ENCODE measurements at regions not wholly inside any gene's neighbourhood (a gene's known extent, or its start where the extent isn't known, plus 50 kb on each side); places are given as distances from the start of the nearest gene placed in this dataset.

DNA sequence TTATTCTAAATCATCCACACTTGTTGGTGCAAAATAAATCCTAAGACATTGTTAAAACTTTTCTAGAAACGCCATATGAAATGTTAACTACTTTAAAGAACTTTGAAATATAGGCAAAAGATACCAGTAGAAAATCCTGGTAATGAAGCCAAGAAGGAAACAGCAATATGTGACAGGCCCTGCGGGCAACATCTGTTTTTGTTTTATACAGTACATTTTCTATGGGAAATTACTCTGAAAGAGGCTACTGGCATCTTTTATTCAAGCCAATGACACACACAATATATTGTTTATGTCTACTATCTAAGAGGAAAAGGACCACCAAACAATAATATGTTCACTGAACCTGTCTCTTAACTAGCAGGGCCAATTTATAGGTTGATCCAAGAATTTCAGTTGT lies 829.7 kb downstream of the PCDH17 start:
- TF ChIP-seq, protein P1, sequence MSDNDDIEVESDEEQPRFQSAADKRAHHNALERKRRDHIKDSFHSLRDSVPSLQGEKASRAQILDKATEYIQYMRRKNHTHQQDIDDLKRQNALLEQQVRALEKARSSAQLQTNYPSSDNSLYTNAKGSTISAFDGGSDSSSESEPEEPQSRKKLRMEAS (IDR thresholded peaks at IDR 0.05; ENCODE audit: low read depth, low read length), result no peak
- RAD21 ChIA-PET (ENCODE audit: unreplicated experiment), result no interaction called here
- POLR2A ChIA-PET, result no interaction called here

DNA sequence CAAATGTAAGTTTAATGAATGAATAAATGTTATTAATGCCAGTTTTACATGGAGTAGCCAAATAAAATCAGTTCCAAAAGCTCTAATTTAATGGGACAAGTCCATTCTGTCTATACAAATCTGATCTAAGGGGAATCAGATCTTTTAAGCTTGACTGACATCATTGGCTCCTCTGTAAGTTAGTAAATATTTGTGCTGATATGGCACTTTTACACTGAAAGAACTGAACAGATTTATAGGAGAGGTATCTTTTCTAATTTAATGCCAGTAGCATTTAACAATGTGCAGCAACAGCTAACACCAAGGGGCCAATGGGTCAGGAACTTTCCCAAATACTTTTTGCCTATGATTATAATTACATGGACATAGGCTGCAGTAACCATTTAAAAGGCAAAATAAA lies 832.3 kb downstream of the PCDH17 start:
- no peak for ATAC-seq
- BruUV-seq (replicated peaks), result no TSS peak
- ChIA-PET CTCF (no interaction called here), RAD21 (ENCODE audit: unreplicated experiment) (no interaction called here), POLR2A (interaction anchor here (0.6 kb wide), 1 partner anchor 190 kb away, joined by 3 read pairs; no protein-coding TSS in a partner anchor), SMC1A (ENCODE audit: uncharacterized antibody, unreplicated experiment) (no interaction called here)
- intact Hi-C loops (cut with micrococcal nuclease; ENCODE audit: unreplicated experiment) (no loop called here), in situ Hi-C loops (cut with MboI) (no loop called here)
- Histone ChIP-seq H3K4me1 (ENCODE audit: control insufficient read depth, insufficient read depth, low read length) (no peaks in the 10 kb centered on the region), H3K9me3 (replicated peaks; ENCODE audit: control insufficient read depth, insufficient read depth, low read length) (no peaks in the 10 kb centered on the region), H3K27me3 (replicated peaks in 1 of 2; ENCODE audit: control insufficient read depth in 2 of 2, insufficient read depth in 2 of 2, low read length in 1 of 2) (no peaks in the 10 kb centered on the region), H3K27ac (ENCODE audit: control insufficient read depth, insufficient read depth) (no peak overlapping the region), H3K4me3 (no peak overlapping the region), H2AFZ (ENCODE audit: control insufficient read depth, low read depth, low read length) (no peak overlapping the region), H4K20me1 (ENCODE audit: control insufficient read depth, insufficient read depth) (no peaks in the 10 kb centered on the region), H3K36me3 (ENCODE audit: control insufficient read depth in 2 of 2, insufficient read depth in 2 of 2, low read length in 1 of 2) (no peaks in the 10 kb centered on the region), H3K79me2 (ENCODE audit: control insufficient read depth, insufficient read depth, low read length) (no peaks in the 10 kb centered on the region), H3K9ac (ENCODE audit: control insufficient read depth, insufficient read depth, low read length) (no peak overlapping the region), H3K4me2 (ENCODE audit: control insufficient read depth, insufficient read depth) (no peak overlapping the region)
- FAIRE-seq, result no peak
- no peak for DNase-seq (ENCODE audit: low read depth, low spot score)
- TF ChIP-seq, protein P2, sequence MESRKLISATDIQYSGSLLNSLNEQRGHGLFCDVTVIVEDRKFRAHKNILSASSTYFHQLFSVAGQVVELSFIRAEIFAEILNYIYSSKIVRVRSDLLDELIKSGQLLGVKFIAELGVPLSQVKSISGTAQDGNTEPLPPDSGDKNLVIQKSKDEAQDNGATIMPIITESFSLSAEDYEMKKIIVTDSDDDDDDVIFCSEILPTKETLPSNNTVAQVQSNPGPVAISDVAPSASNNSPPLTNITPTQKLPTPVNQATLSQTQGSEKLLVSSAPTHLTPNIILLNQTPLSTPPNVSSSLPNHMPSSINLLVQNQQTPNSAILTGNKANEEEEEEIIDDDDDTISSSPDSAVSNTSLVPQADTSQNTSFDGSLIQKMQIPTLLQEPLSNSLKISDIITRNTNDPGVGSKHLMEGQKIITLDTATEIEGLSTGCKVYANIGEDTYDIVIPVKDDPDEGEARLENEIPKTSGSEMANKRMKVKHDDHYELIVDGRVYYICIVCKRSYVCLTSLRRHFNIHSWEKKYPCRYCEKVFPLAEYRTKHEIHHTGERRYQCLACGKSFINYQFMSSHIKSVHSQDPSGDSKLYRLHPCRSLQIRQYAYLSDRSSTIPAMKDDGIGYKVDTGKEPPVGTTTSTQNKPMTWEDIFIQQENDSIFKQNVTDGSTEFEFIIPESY (IDR thresholded peaks at IDR 0.05), result no peak
- TF ChIP-seq ZNF207 (IDR thresholded peaks at IDR 0.05; ENCODE audit: borderline replicate concordance) (no peak), ESRRA (IDR thresholded peaks at IDR 0.05; ENCODE audit: low read length) (no peak), TARDBP (IDR thresholded peaks at IDR 0.05; ENCODE audit: borderline replicate concordance) (no peak), ZNF622 (IDR thresholded peaks at IDR 0.05) (no peak), YBX1 (IDR thresholded peaks at IDR 0.05) (no peak), HDAC2 (IDR thresholded peaks at IDR 0.05) (no peak), BACH1 (IDR thresholded peaks at IDR 0.05; ENCODE audit: borderline replicate concordance) (no peak), RBBP5 (conservative IDR thresholded peaks at IDR 0.05) (no peak), POLR2AphosphoS2 (IDR thresholded peaks at IDR 0.05; ENCODE audit: low read depth, low read length) (no peak), NR2C1 (IDR thresholded peaks at IDR 0.05) (no peak), PML (IDR thresholded peaks at IDR 0.05; ENCODE audit: low read length) (no peak), LARP7 (IDR thresholded peaks at IDR 0.05) (no peak)
- TF ChIP-seq, protein P3, sequence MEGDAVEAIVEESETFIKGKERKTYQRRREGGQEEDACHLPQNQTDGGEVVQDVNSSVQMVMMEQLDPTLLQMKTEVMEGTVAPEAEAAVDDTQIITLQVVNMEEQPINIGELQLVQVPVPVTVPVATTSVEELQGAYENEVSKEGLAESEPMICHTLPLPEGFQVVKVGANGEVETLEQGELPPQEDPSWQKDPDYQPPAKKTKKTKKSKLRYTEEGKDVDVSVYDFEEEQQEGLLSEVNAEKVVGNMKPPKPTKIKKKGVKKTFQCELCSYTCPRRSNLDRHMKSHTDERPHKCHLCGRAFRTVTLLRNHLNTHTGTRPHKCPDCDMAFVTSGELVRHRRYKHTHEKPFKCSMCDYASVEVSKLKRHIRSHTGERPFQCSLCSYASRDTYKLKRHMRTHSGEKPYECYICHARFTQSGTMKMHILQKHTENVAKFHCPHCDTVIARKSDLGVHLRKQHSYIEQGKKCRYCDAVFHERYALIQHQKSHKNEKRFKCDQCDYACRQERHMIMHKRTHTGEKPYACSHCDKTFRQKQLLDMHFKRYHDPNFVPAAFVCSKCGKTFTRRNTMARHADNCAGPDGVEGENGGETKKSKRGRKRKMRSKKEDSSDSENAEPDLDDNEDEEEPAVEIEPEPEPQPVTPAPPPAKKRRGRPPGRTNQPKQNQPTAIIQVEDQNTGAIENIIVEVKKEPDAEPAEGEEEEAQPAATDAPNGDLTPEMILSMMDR (IDR thresholded peaks at IDR 0.05 in 2 of 3, conservative IDR thresholded peaks at IDR 0.05 in 1 of 3; ENCODE audit: control insufficient read depth in 2 of 3, extremely low read depth in 1 of 3, insufficient read depth in 1 of 3, low read depth in 3 of 3, low read length in 3 of 3), result no peak
- TF ChIP-seq, protein P4, sequence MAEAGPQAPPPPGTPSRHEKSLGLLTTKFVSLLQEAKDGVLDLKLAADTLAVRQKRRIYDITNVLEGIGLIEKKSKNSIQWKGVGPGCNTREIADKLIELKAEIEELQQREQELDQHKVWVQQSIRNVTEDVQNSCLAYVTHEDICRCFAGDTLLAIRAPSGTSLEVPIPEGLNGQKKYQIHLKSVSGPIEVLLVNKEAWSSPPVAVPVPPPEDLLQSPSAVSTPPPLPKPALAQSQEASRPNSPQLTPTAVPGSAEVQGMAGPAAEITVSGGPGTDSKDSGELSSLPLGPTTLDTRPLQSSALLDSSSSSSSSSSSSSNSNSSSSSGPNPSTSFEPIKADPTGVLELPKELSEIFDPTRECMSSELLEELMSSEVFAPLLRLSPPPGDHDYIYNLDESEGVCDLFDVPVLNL (IDR thresholded peaks at IDR 0.05; ENCODE audit: low read depth, low read length), result no peak

More for the DNA sequence above, 829.7 kb downstream of the PCDH17 start:
- intact Hi-C loops (cut with micrococcal nuclease; ENCODE audit: unreplicated experiment), result no loop called here
- Histone ChIP-seq H3K4me3 (no peak overlapping the region), H3K27ac (ENCODE audit: control insufficient read depth, insufficient read depth) (no peak overlapping the region), H3K9ac (ENCODE audit: control insufficient read depth, insufficient read depth, low read length) (no peak overlapping the region), H3K4me1 (ENCODE audit: control insufficient read depth, insufficient read depth, low read length) (no peaks in the 10 kb centered on the region), H3K36me3 (ENCODE audit: control insufficient read depth in 2 of 2, insufficient read depth in 2 of 2, low read length in 1 of 2) (no peaks in the 10 kb centered on the region), H3K27me3 (replicated peaks in 1 of 2; ENCODE audit: control insufficient read depth in 2 of 2, insufficient read depth in 2 of 2, low read length in 1 of 2) (no peaks in the 10 kb centered on the region), H3K4me2 (ENCODE audit: control insufficient read depth, insufficient read depth) (no peak overlapping the region), H4K20me1 (ENCODE audit: control insufficient read depth, insufficient read depth) (no peaks in the 10 kb centered on the region), H2AFZ (ENCODE audit: control insufficient read depth, low read depth, low read length) (no peak overlapping the region), H3K79me2 (ENCODE audit: control insufficient read depth, insufficient read depth, low read length) (no peaks in the 10 kb centered on the region), H3K9me3 (replicated peaks; ENCODE audit: control insufficient read depth, insufficient read depth, low read length) (no peaks in the 10 kb centered on the region)
- WGBS (ENCODE audit: insufficient coverage, insufficient replicate concordance, low lambda C conversion rate, missing lambda C conversion rate), result 0% methylated on average over 2 of the region's 2 CpGs
- FAIRE-seq (no peak), ATAC-seq (no peak), DNase-seq (ENCODE audit: low read depth, low spot score) (no peak)
- in situ Hi-C loops (cut with MboI), result no loop called here
- ChIA-PET SMC1A (ENCODE audit: uncharacterized antibody, unreplicated experiment) (no interaction called here), CTCF (no interaction called here)
- BruUV-seq (replicated peaks), result no TSS peak
